Keratinocyte (primary cell): ENCODE measurements at regions not wholly inside any gene's neighbourhood (a gene's known extent, or its start where the extent isn't known, plus 50 kb on each side); places are given as distances from the start of the nearest gene placed in this dataset.
A peak's percentile ranks its signal among the peaks of the same experiment; 100 is the strongest.

Experiments
- DNase-seq: peaks from one replicate; pipeline ENCODE4 v3.0.0-alpha.2; 2011; ENCODE audit warnings: low read depth, missing footprints, low spot score
- FAIRE-seq: peaks from 2 replicates; lab custom pipeline; 2011; peaks lifted over from hg19 to GRCh38; lab: Jason Lieb, UNC
- H2AFZ ChIP-seq: 2 replicates; pipeline ENCODE4 v1.6.0; 2012; ENCODE audit warnings: low read length, control low read depth, inconsistent platforms; ENCODE audit not compliant: control insufficient read depth
- H3K27ac ChIP-seq: 2 replicates; pipeline ENCODE4 v1.5.1; 2011; ENCODE audit warnings: low read length; ENCODE audit not compliant: control insufficient read depth, insufficient read depth
- H3K27me3 ChIP-seq: 3 replicates; pipeline ENCODE4 v1.6.0; 2011; ENCODE audit warnings: low read length; ENCODE audit not compliant: control insufficient read depth, insufficient read depth; ENCODE audit errors: extremely low read depth
- H3K36me3 ChIP-seq, 2 experiments: 2 replicates in 1 of 2; 3 replicates in 1 of 2; pipeline ENCODE4 v1.5.1; 2011; ENCODE audit warnings: low read length in 2 of 2, mild to moderate bottlenecking in 1 of 2; ENCODE audit not compliant: control insufficient read depth in 2 of 2, insufficient read depth in 2 of 2; ENCODE audit errors: extremely low read depth in 1 of 2
- H3K4me1 ChIP-seq: 3 replicates; pipeline ENCODE4 v1.5.1; 2011; ENCODE audit warnings: low read length; ENCODE audit not compliant: control insufficient read depth, insufficient read depth; ENCODE audit errors: extremely low read depth
- H3K4me2 ChIP-seq: 3 replicates; pipeline ENCODE4 v1.6.0; 2011; ENCODE audit warnings: low read depth, low read length; ENCODE audit not compliant: control insufficient read depth, insufficient read depth; ENCODE audit errors: extremely low read depth
- H3K4me3 ChIP-seq, 3 experiments: fragments of 200-600 bp in 1 of 3; sonication (generic) in 1 of 3; 2 replicates in 2 of 3; 3 replicates in 1 of 3; pipeline ENCODE4 v1.5.1; 2011 to 2016; ENCODE audit warnings: low read length in 3 of 3, mild to moderate bottlenecking in 3 of 3, control low read depth in 2 of 3, inconsistent platforms in 1 of 3, low read depth in 1 of 3, mixed read lengths in 1 of 3, mixed run types in 1 of 3, moderate library complexity in 1 of 3; ENCODE audit not compliant: control insufficient read depth in 2 of 3, insufficient read depth in 2 of 3; ENCODE audit errors: extremely low read depth in 1 of 3
- H3K79me2 ChIP-seq: 2 replicates; pipeline ENCODE4 v1.6.0; 2012; ENCODE audit warnings: low read length; ENCODE audit not compliant: control insufficient read depth, insufficient read depth
- H3K9ac ChIP-seq: 3 replicates; pipeline ENCODE4 v1.6.0; 2011; ENCODE audit warnings: low read length; ENCODE audit not compliant: control insufficient read depth, insufficient read depth; ENCODE audit errors: extremely low read depth
- H3K9me1 ChIP-seq: 3 replicates; pipeline ENCODE4 v1.6.0; 2011; ENCODE audit warnings: low read length; ENCODE audit not compliant: control insufficient read depth, insufficient read depth; ENCODE audit errors: extremely low read depth
- H3K9me3 ChIP-seq: 2 replicates; pipeline ENCODE4 v1.5.1; 2012; ENCODE audit warnings: low read depth, low read length; ENCODE audit not compliant: control insufficient read depth
- H4K20me1 ChIP-seq: 3 replicates; pipeline ENCODE4 v1.6.0; 2011; ENCODE audit warnings: low read length; ENCODE audit not compliant: control insufficient read depth, insufficient read depth; ENCODE audit errors: extremely low read depth
- CTCF ChIP-seq, 3 experiments: IDR thresholded peaks in 1 of 3; conservative IDR thresholded peaks in 1 of 3; optimal IDR thresholded peaks in 1 of 3; 2 replicates in 2 of 3; 3 replicates in 1 of 3; pipeline versions ENCODE3 to v1.5.1; 2011; ENCODE audit warnings: low read length in 3 of 3, mild to moderate bottlenecking in 3 of 3, moderate library complexity in 2 of 3, control low read depth in 1 of 3, inconsistent platforms in 1 of 3; ENCODE audit not compliant: insufficient read depth in 2 of 3; ENCODE audit errors: extremely low read depth in 1 of 3
- EZH2 ChIP-seq: IDR thresholded peaks from one replicate; pipeline ENCODE4 v1.6.1; 2012; ENCODE audit warnings: inconsistent platforms, mild to moderate bottlenecking, low read length, moderate library complexity
- dilution Hi-C: fragments of 300-500 bp; cut with MboI; formaldehyde crosslinking; loops from one replicate; pipeline ENCODE4 v1.7.0; 2020; ENCODE audit warnings: low sequenced_read_pairs; ENCODE audit not compliant: extremely low pct_ligation_motif_present

GRCh38 chr3:102169915-102170479 lies 264.8 kb upstream of the ZPLD1 start:
- H3K4me1 ChIP-seq, result no peaks in the 10 kb centered on the region
- no peak overlapping the region for H3K4me2 ChIP-seq
- H3K36me3 ChIP-seq, result no peaks in the 10 kb centered on the region
- dilution Hi-C loops, result no loop called here
- H3K27me3 ChIP-seq, result no peaks in the 10 kb centered on the region
- no peaks in the 10 kb centered on the region for H3K9me1 ChIP-seq
- no peaks in the 10 kb centered on the region for H3K9me3 ChIP-seq
- FAIRE-seq (no peak), DNase-seq (no peak)
- no peak overlapping the region for H3K27ac ChIP-seq
- H4K20me1 ChIP-seq, result no peaks in the 10 kb centered on the region
- H3K9ac ChIP-seq, result no peak overlapping the region
- no peaks in the 10 kb centered on the region for H3K79me2 ChIP-seq
- H2AFZ ChIP-seq, result peak overlapping the region; percentile 9
- no peak overlapping the region for H3K4me3 ChIP-seq
- TF ChIP-seq CTCF (optimal IDR thresholded peaks at IDR 0.05 in 1 of 3, IDR thresholded peaks at IDR 0.05 in 1 of 3, conservative IDR thresholded peaks at IDR 0.05 in 1 of 3; ENCODE audit: extremely low read depth in 1 of 3, insufficient read depth in 2 of 3, low read length in 3 of 3) (no peak), EZH2 (no peak)

- no peaks in the 10 kb centered on the region for H3K9me1 ChIP-seq
- no peak overlapping the region for H3K4me2 ChIP-seq
- H3K79me2 ChIP-seq, result no peaks in the 10 kb centered on the region
- FAIRE-seq, result no peak
- no peak overlapping the region for H2AFZ ChIP-seq
- dilution Hi-C loops, result no loop called here
- H3K4me3 ChIP-seq, result no peak overlapping the region
- H3K4me1 ChIP-seq, result no peaks in the 10 kb centered on the region
- no peaks in the 10 kb centered on the region for H4K20me1 ChIP-seq
- no peak overlapping the region for H3K27ac ChIP-seq
- no peaks in the 10 kb centered on the region for H3K9me3 ChIP-seq
- TF ChIP-seq CTCF (optimal IDR thresholded peaks at IDR 0.05 in 1 of 3, IDR thresholded peaks at IDR 0.05 in 1 of 3, conservative IDR thresholded peaks at IDR 0.05 in 1 of 3; ENCODE audit: extremely low read depth in 1 of 3, insufficient read depth in 2 of 3, low read length in 3 of 3), result no peak
- TF ChIP-seq EZH2, result no peak
- no peak for DNase-seq
- no peak overlapping the region for H3K9ac ChIP-seq
- H3K27me3 ChIP-seq, result no peaks in the 10 kb centered on the region
- no peaks in the 10 kb centered on the region for H3K36me3 ChIP-seq
These were observed 264.3 kb upstream of the ZPLD1 start for GRCh38 chr3:102170545-102170944.
